HEK293 (cell line): ENCODE measurements at regions not wholly inside any gene's neighbourhood (a gene's known extent, or its start where the extent isn't known, plus 50 kb on each side); places are given as distances from the start of the nearest gene placed in this dataset.

Experiments used
- CTCF ChIP-seq: fragments of 450-650 bp; formaldehyde crosslinking; IDR thresholded peaks from 2 replicates; pipeline ENCODE4 v1.5.1; 2016; ENCODE audit warnings: missing biosample characterization, missing genetic modification characterization
- KLF1 ChIP-seq: fragments of 450-650 bp; formaldehyde crosslinking; IDR thresholded peaks from 2 replicates; pipeline ENCODE4 v1.5.1; 2016; ENCODE audit warnings: missing biosample characterization, missing genetic modification characterization
- PRDM6 ChIP-seq: fragments of 450-650 bp; formaldehyde crosslinking; IDR thresholded peaks from 2 replicates; pipeline ENCODE4 v1.5.1; 2017; ENCODE audit warnings: missing biosample characterization, missing genetic modification characterization
- RBAK ChIP-seq: fragments of 450-650 bp; formaldehyde crosslinking; IDR thresholded peaks from 2 replicates; pipeline ENCODE4 v1.5.1; 2016; ENCODE audit warnings: missing biosample characterization, missing genetic modification characterization
- SALL2 ChIP-seq: fragments of 450-650 bp; formaldehyde crosslinking; IDR thresholded peaks from 2 replicates; pipeline ENCODE4 v1.5.0; 2017; ENCODE audit warnings: missing biosample characterization, mild to moderate bottlenecking, missing genetic modification characterization, borderline replicate concordance
- ZFP3 ChIP-seq: fragments of 450-650 bp; formaldehyde crosslinking; IDR thresholded peaks from 2 replicates; pipeline ENCODE4 v1.5.1; 2016; ENCODE audit warnings: low read depth, missing biosample characterization, missing genetic modification characterization
- ZFP37 ChIP-seq: fragments of 450-650 bp; formaldehyde crosslinking; IDR thresholded peaks from 2 replicates; pipeline ENCODE4 v1.5.1; 2016; ENCODE audit warnings: missing biosample characterization, missing genetic modification characterization
- ZNF138 ChIP-seq: fragments of 450-650 bp; formaldehyde crosslinking; IDR thresholded peaks from 2 replicates; pipeline ENCODE4 v1.5.1; 2016; ENCODE audit warnings: missing biosample characterization, missing genetic modification characterization, borderline replicate concordance
- ZNF391 ChIP-seq: fragments of 450-650 bp; formaldehyde crosslinking; IDR thresholded peaks from 2 replicates; pipeline ENCODE4 v1.5.1; 2016; ENCODE audit warnings: low read depth, missing biosample characterization, missing genetic modification characterization, borderline replicate concordance
- ZNF747 ChIP-seq: fragments of 450-650 bp; formaldehyde crosslinking; IDR thresholded peaks from 2 replicates; pipeline ENCODE4 v1.5.1; 2016; ENCODE audit warnings: missing biosample characterization, missing genetic modification characterization
- TF ChIP-seq, protein P1 (sequence below): fragments of 450-650 bp; formaldehyde crosslinking; IDR thresholded peaks from 2 replicates; pipeline ENCODE4 v1.5.1; 2017; ENCODE audit warnings: missing biosample characterization, missing genetic modification characterization
- TF ChIP-seq, protein P2 (sequence below): fragments of 450-650 bp; formaldehyde crosslinking; IDR thresholded peaks from 2 replicates; pipeline ENCODE4 v1.5.1; 2016; ENCODE audit warnings: missing biosample characterization, missing genetic modification characterization, low read depth

- TF ChIP-seq ZNF747 (tag by site-specific recombination) (no peak), ZFP3 (tag by site-specific recombination) (no peak), CTCF (tag by site-specific recombination) (no peak), SALL2 (tag by site-specific recombination) (no peak), KLF1 (tag by site-specific recombination) (no peak), ZFP37 (no peak), ZNF138 (tag by site-specific recombination) (no peak), PRDM6 (tag by site-specific recombination) (no peak), RBAK (tag by site-specific recombination) (no peak), ZNF391 (tag by site-specific recombination) (no peak)
- TF ChIP-seq, protein P1, sequence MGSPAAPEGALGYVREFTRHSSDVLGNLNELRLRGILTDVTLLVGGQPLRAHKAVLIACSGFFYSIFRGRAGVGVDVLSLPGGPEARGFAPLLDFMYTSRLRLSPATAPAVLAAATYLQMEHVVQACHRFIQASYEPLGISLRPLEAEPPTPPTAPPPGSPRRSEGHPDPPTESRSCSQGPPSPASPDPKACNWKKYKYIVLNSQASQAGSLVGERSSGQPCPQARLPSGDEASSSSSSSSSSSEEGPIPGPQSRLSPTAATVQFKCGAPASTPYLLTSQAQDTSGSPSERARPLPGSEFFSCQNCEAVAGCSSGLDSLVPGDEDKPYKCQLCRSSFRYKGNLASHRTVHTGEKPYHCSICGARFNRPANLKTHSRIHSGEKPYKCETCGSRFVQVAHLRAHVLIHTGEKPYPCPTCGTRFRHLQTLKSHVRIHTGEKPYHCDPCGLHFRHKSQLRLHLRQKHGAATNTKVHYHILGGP = no peak
- TF ChIP-seq, protein P2, sequence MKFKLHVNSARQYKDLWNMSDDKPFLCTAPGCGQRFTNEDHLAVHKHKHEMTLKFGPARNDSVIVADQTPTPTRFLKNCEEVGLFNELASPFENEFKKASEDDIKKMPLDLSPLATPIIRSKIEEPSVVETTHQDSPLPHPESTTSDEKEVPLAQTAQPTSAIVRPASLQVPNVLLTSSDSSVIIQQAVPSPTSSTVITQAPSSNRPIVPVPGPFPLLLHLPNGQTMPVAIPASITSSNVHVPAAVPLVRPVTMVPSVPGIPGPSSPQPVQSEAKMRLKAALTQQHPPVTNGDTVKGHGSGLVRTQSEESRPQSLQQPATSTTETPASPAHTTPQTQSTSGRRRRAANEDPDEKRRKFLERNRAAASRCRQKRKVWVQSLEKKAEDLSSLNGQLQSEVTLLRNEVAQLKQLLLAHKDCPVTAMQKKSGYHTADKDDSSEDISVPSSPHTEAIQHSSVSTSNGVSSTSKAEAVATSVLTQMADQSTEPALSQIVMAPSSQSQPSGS (tag by site-specific recombination) = no peak
Measured at GRCh38 chr1:87963556-87963955, 634.9 kb downstream of the LMO4 start.
